Activated T-cell treated with anti-CD3 and anti-CD28 coated beads, Interleukin-2, amount 50 U/mL, for 4 hours (primary cell): ENCODE measurements at regions not wholly inside any gene's neighbourhood (a gene's known extent, or its start where the extent isn't known, plus 50 kb on each side); places are given as distances from the start of the nearest gene placed in this dataset.

ENCODE experiments used
- ATAC-seq, 2 donors: fragments of 200-7000 bp; cut with Tn5 transposase; one replicate each; pipeline ENCODE4 v1.10.0; 2021
- DNase-seq: peaks from one replicate; pipeline ENCODE4 v3.0.0-alpha.2; 2020
- H3K27me3 Mint-ChIP-seq: one replicate; pipeline ENCODE4 v1.8.0; 2021; ENCODE audit warnings: low read depth, mixed read lengths
- H3K36me3 Mint-ChIP-seq: one replicate; pipeline ENCODE4 v1.8.0; 2022; ENCODE audit warnings: mixed read lengths; ENCODE audit not compliant: insufficient read depth
- H3K4me1 Mint-ChIP-seq: one replicate; pipeline ENCODE4 v1.8.0; 2021; ENCODE audit warnings: low read depth, mixed read lengths
- H3K4me3 Mint-ChIP-seq: one replicate; pipeline ENCODE4 v1.8.0; 2021; ENCODE audit warnings: mild to moderate bottlenecking, moderate library complexity, mixed read lengths
- H3K9me3 Mint-ChIP-seq: one replicate; pipeline ENCODE4 v1.8.0; 2021; ENCODE audit warnings: mixed read lengths

DNA sequence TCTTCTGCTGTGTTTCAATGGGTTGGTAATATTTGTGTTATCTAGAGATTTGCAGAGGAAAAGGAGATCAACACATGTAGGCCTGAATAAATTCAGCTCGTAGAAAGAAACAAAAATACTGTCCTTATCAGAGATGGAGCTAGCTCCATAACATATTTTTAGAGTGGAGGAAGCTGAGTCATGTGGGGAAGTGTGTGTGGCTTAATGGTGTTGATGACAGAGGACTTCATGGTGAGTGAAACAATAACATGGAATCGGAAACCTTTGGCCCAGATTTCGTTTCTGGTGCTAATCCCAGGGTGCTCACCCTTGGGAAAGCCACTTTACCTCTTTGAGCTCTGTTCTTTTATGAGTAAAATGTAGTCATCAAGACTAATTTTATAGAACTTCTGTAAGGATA is 825.0 kb downstream of the TLR4 start:
- Mint-ChIP-seq H3K27me3 (no peaks in the 10 kb centered on the region), H3K36me3 (no peaks in the 10 kb centered on the region), H3K4me3 (no peak overlapping the region), H3K9me3 (peaks cover 3% of the 10 kb centered on the region), H3K4me1 (no peaks in the 10 kb centered on the region)
- no peak for ATAC-seq
- DNase-seq = no peak

- Mint-ChIP-seq H3K9me3 (peaks cover 3% of the 10 kb centered on the region), H3K27me3 (no peaks in the 10 kb centered on the region), H3K4me1 (no peaks in the 10 kb centered on the region), H3K4me3 (no peak overlapping the region), H3K36me3 (no peaks in the 10 kb centered on the region)
- DNase-seq (no peak), ATAC-seq (no peak)
Measured at GRCh38 chr9:118529624-118530214, 825.5 kb downstream of the TLR4 start.

DNA sequence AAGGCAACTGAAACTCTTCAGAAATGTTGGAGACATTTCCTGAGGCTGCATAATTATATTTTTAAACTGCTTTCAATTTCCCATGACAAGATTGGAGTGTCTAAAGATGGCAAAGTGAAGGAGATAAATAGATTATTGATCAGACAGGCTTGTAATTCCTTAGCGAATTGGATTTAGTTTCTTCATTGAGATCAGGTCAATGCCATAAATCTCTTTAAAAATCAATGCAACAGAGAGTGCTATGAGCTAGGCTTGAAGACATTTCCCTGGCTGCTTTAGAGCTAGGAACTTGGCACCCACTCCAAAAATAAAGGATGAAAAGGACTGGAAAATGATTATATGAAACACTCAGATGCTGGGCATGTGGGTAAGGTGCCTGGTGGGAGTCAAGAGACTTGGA is 828.4 kb downstream of the TLR4 start:
- Mint-ChIP-seq H3K4me3 (no peak overlapping the region), H3K36me3 (no peaks in the 10 kb centered on the region), H3K27me3 (no peaks in the 10 kb centered on the region), H3K4me1 (no peaks in the 10 kb centered on the region), H3K9me3 (no peaks in the 10 kb centered on the region)
- ATAC-seq (no peak), DNase-seq (no peak)

- no peaks in the 10 kb centered on the region for H3K36me3 Mint-ChIP-seq
- no peaks in the 10 kb centered on the region for H3K4me1 Mint-ChIP-seq
- no peak for ATAC-seq
- H3K27me3 Mint-ChIP-seq = no peaks in the 10 kb centered on the region
- no peak overlapping the region for H3K4me3 Mint-ChIP-seq
- H3K9me3 Mint-ChIP-seq = no peaks in the 10 kb centered on the region
- DNase-seq = no peak
Measured at GRCh38 chr9:118533101-118533500, 828.9 kb downstream of the TLR4 start.

GRCh38 chr9:118533850-118534249 is 829.6 kb downstream of the TLR4 start:
- no peaks in the 10 kb centered on the region for H3K36me3 Mint-ChIP-seq
- H3K9me3 Mint-ChIP-seq = no peaks in the 10 kb centered on the region
- H3K4me1 Mint-ChIP-seq = no peaks in the 10 kb centered on the region
- H3K27me3 Mint-ChIP-seq = no peaks in the 10 kb centered on the region
- DNase-seq (no peak), ATAC-seq (no peak)
- H3K4me3 Mint-ChIP-seq = no peak overlapping the region

DNA sequence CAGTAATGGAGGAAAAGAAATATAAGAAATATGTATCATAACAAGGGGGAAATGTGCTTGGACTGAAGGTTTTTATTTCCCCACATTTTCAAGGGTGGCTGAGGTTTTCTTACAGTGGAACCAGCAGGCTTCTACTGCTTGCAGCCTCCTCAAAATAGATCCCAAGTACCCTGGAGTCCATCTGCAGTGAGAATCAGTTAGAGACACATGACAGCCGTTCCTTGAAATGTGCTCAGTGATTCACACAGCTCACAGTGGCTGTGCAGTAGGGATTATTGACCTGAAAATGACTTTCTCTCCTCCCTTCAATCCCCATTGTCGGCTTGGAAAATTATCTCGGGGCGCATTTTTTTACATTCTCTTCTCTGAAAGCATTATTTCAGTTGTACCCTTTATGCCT is 832.0 kb downstream of the TLR4 start:
- Mint-ChIP-seq H3K9me3 (no peaks in the 10 kb centered on the region), H3K27me3 (no peaks in the 10 kb centered on the region), H3K36me3 (no peaks in the 10 kb centered on the region), H3K4me3 (no peak overlapping the region), H3K4me1 (no peaks in the 10 kb centered on the region)
- DNase-seq (no peak), ATAC-seq (no peak)

GRCh38 chr9:118538959-118539358 is 830.3 kb downstream of the BRINP1 start:
- DNase-seq (no peak), ATAC-seq (no peak)
- Mint-ChIP-seq H3K4me3 (no peak overlapping the region), H3K4me1 (no peaks in the 10 kb centered on the region), H3K9me3 (no peaks in the 10 kb centered on the region), H3K36me3 (no peaks in the 10 kb centered on the region), H3K27me3 (no peaks in the 10 kb centered on the region)

DNA sequence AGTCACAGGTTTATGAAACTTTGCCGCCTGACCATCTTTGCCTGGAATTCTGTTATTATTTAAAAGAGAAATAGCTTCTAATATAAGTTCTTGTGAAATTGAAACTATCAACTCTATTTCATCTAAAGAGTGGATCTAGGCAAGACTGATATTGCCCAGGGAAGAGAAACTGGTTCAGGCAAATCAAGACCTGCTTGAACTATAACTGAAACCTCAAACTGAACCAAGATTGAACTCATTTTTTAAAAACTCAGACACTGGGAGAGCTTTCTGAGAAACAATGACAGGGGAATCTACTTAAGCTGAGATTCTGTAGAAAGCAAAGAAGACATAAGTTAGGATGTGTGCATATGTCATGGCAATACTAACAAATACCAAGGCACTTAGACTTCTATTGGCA is 815.8 kb downstream of the BRINP1 start:
- H3K9me3 Mint-ChIP-seq = peaks cover 6% of the 10 kb centered on the region
- H3K27me3 Mint-ChIP-seq = no peaks in the 10 kb centered on the region
- H3K4me3 Mint-ChIP-seq = no peak overlapping the region
- DNase-seq (no peak), ATAC-seq (no peak)
- H3K4me1 Mint-ChIP-seq = no peaks in the 10 kb centered on the region
- no peaks in the 10 kb centered on the region for H3K36me3 Mint-ChIP-seq

- ATAC-seq (no peak), DNase-seq (no peak)
- Mint-ChIP-seq H3K4me1 (no peaks in the 10 kb centered on the region), H3K27me3 (no peaks in the 10 kb centered on the region), H3K4me3 (no peak overlapping the region), H3K36me3 (no peaks in the 10 kb centered on the region), H3K9me3 (peaks cover 6% of the 10 kb centered on the region)
Measured at GRCh38 chr9:118554987-118555386, 814.2 kb downstream of the BRINP1 start.

- DNase-seq = no peak
- no peak for ATAC-seq
- Mint-ChIP-seq H3K9me3 (peaks cover 6% of the 10 kb centered on the region), H3K4me3 (no peak overlapping the region), H3K36me3 (no peaks in the 10 kb centered on the region), H3K27me3 (no peaks in the 10 kb centered on the region), H3K4me1 (no peaks in the 10 kb centered on the region)
Measured at GRCh38 chr9:118558026-118558425, 811.2 kb downstream of the BRINP1 start.

DNA sequence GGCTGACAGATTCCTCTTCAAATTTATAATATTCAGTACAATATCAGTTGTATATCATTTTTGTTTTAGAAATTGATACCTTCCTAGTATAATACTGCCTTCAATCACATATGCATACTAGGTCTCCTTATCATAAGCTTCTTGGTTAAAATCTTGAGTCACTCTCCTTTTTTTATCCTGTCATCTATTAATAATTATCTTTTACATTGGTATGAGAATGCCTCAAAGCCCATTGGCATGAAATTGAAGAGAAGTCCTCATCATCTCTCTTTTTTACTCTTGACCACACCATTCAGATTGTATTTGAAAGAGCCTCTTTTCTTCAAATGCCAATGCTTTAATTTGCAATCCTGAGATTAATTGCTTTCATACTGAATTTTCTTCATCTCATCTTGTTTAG is 810.3 kb downstream of the BRINP1 start:
- no peaks in the 10 kb centered on the region for H3K27me3 Mint-ChIP-seq
- H3K36me3 Mint-ChIP-seq = no peaks in the 10 kb centered on the region
- H3K9me3 Mint-ChIP-seq = peaks cover 6% of the 10 kb centered on the region
- no peaks in the 10 kb centered on the region for H3K4me1 Mint-ChIP-seq
- no peak overlapping the region for H3K4me3 Mint-ChIP-seq
- ATAC-seq = no peak
- no peak for DNase-seq

- H3K4me1 Mint-ChIP-seq = no peaks in the 10 kb centered on the region
- no peak overlapping the region for H3K4me3 Mint-ChIP-seq
- DNase-seq = no peak
- H3K27me3 Mint-ChIP-seq = no peaks in the 10 kb centered on the region
- peaks cover 3% of the 10 kb centered on the region for H3K9me3 Mint-ChIP-seq
- no peak for ATAC-seq
- no peaks in the 10 kb centered on the region for H3K36me3 Mint-ChIP-seq
Measured at GRCh38 chr9:118561051-118561450, 808.2 kb downstream of the BRINP1 start.

DNA sequence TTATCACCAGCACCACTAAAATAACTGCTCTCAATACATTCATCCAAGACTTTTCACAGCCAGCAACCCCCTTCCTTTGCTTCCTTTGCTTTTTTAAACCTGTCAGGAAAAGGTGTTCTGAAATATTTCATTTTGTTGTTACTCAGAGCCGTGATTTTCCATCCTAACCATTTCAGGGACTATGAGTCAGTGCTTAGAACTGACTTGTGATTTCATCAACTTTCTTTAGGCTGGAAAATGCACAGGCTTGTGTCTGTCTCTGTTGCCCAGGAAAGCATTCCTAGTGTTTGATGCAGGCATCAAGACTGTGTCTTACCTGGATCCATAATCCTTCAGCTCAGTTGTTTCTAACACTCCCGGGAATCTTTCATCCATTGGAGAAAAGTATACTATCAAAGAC is 805.6 kb downstream of the BRINP1 start:
- Mint-ChIP-seq H3K36me3 (no peaks in the 10 kb centered on the region), H3K4me1 (no peaks in the 10 kb centered on the region), H3K27me3 (no peaks in the 10 kb centered on the region), H3K4me3 (no peak overlapping the region), H3K9me3 (no peaks in the 10 kb centered on the region)
- ATAC-seq (no peak), DNase-seq (no peak)

DNA sequence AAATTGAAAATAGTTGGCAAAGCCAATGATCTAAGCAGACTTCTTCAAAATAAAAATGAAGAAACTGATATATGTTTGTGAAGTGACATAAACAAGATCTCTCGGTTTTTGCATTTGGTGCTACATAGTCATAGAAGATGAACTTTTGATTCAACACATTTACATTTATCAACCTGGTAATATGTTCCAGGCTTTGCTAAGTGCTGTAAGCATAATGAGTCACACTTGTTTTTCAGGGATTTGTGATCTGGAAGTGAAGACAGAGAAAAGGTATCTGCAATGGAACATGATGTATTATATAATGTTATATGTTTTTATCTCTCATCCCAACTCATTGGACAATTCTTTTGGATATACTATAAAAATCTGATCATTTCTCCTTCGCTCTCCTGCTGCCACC is 801.4 kb downstream of the BRINP1 start:
- Mint-ChIP-seq H3K27me3 (no peaks in the 10 kb centered on the region), H3K9me3 (no peaks in the 10 kb centered on the region), H3K4me3 (no peak overlapping the region), H3K4me1 (no peaks in the 10 kb centered on the region), H3K36me3 (no peaks in the 10 kb centered on the region)
- ATAC-seq = no peak
- no peak for DNase-seq

- H3K27me3 Mint-ChIP-seq = no peaks in the 10 kb centered on the region
- peaks cover 3% of the 10 kb centered on the region for H3K9me3 Mint-ChIP-seq
- no peak overlapping the region for H3K4me3 Mint-ChIP-seq
- ATAC-seq (no peak), DNase-seq (no peak)
- H3K36me3 Mint-ChIP-seq = no peaks in the 10 kb centered on the region
- no peaks in the 10 kb centered on the region for H3K4me1 Mint-ChIP-seq
Measured at GRCh38 chr9:118568704-118569103, 800.5 kb downstream of the BRINP1 start.

DNA sequence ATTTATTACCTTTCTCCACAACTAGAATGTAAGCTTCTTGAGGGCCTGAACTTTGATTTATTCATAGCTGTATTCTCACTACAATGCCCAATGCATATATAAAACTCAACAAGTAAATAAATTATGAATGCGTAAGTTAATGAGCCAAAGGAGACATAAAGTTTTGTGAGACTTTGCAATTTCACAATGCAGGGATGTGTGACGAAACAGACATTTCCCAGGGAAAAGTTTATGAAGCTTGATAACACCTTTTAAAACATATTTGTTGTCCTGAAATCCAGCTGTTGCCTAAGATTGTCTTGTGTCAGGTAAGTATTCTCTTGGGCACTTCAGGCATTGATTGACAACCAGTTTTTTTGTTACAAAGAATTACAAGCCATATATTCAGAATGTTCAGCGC is 800.1 kb downstream of the BRINP1 start:
- no peak overlapping the region for H3K4me3 Mint-ChIP-seq
- H3K9me3 Mint-ChIP-seq = peaks cover 3% of the 10 kb centered on the region
- no peaks in the 10 kb centered on the region for H3K36me3 Mint-ChIP-seq
- no peaks in the 10 kb centered on the region for H3K4me1 Mint-ChIP-seq
- ATAC-seq (no peak), DNase-seq (no peak)
- H3K27me3 Mint-ChIP-seq = no peaks in the 10 kb centered on the region
